LNCAP (cell line): ENCODE measurements at regions not wholly inside any gene's neighbourhood (a gene's known extent, or its start where the extent isn't known, plus 50 kb on each side); places are given as distances from the start of the nearest gene placed in this dataset.

ENCODE experiments used
- CTCF ChIP-seq: fragments of 450-650 bp; IDR thresholded peaks from 2 replicates; pipeline ENCODE4 v1.5.1; 2017; ENCODE audit warnings: mild to moderate bottlenecking

DNA sequence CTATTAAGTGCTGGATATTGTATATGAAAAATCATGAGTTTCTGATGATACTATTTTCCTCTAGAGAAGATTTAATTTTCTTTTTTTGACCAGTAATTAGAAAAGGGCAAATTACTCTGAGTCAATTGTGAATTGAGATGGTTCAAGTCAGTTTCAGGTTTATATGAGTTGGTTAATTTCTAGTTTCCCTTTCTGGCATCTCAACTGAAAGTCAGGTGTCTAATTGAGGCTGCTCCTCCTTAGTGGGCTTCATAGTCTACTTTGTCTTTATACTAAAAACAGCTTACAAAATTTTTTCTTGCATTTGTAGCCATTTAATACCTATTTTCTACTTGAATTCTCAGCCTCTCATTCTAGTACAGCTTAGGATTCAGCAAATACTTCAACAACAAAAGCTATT lies 387.3 kb downstream of the RPS6KC1 start:
- TF ChIP-seq CTCF: no peak

DNA sequence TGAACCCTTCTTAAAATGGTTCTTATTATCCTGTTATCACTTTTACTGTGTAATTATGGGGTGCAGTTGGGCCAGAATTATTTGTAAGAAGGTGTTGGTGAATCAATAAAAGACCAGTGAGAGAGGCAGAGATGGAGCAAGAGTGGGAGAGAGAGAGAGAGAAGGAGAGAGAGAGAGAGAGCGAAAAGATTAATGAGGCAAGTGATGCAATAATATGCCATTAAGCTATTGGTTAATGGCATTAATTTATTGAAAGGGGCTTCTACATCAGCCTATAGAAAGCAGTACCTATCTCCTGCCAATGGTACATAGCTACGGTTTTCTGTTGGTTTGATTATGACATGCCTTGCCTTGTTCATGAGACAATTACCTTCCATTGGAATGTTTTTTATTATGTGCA lies 388.7 kb downstream of the RPS6KC1 start:
- no peak for TF ChIP-seq CTCF

DNA sequence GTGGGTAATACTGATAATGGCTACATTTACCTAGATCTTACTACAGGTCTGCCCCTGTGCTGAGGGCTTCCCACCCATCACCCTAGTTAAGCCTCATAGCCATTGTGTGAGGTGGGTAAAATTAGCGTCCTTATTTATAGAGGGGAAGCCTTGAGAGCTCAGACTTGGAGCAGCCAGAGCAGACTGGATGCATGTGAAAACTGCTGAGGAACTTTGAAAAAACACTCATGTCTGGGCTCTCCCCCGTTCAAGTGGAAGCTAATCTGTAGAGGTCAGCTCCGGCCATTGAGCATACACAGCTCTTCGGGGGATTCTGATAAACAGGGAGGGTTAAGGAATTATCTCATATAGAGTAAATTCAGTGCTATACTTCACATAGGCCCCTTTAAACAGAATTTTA lies 389.7 kb downstream of the RPS6KC1 start:
- TF ChIP-seq CTCF: no peak

DNA sequence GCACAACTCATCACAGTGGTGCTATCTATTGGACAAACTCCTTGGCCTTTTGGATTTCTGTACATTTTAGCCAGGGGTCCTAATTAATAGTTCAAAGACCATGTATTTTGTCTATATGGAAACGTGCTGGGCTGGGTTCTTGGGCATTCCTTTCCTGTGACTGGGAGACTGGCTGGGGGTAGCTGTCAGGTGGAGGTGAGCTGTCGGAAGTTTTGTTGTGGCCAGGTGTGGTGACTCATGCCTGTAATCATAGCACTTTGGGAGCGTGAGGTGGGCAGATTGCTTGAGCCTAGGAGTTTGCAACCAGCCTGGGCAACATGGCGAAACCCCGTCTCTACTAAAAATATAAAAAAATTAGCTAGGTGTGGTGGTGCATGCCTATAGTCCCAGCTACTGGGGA lies 392.4 kb downstream of the RPS6KC1 start:
- no peak for TF ChIP-seq CTCF

DNA sequence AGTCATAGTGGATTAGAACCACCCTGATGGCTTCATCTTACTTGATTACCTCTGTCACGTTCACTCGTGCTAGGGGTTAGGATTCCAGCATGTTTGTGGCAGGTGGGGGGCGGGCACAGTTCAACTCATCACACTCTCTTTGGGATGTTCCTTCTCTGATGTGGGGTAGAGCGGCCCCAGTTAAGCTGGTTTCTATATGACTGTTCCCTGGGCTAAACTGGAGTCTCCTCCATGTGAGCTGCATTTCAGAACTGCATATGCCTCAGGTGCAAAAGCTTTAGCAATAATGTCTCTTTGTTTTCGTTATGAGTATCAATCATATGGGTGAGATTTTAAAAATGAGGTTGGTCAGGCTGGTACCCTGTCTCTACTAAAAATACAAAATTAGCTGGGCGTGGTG lies 393.2 kb downstream of the RPS6KC1 start:
- TF ChIP-seq CTCF: no peak

GRCh38 chr1:213446496-213446895 lies 395.5 kb downstream of the RPS6KC1 start:
- no peak for TF ChIP-seq CTCF

- TF ChIP-seq CTCF: no peak
These were observed 397.3 kb downstream of the RPS6KC1 start for GRCh38 chr1:213448360-213448759.

DNA sequence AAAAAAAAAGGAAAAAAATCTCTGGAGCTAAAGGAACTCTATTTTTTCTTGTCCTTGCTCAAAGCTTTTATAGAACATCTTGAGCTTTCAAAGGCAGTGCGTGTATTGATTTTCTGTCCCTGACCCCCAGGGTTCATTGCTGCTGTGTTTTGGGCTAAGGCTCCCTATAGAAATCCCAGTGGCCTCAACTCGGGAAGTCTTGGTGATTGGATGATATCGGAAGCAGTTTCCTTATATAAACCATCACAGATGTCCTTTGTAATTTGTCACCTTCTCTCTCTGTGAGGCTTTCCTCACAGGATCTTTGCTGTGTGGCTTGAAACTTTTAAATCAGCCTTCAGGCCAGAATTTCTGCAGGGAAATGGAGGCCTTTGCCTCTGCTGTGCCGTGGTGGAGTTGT lies 397.7 kb downstream of the RPS6KC1 start:
- no peak for TF ChIP-seq CTCF
